Thyroid gland (tissue), 4 donors: ENCODE measurements at regions not wholly inside any gene's neighbourhood (a gene's known extent, or its start where the extent isn't known, plus 50 kb on each side); places are given as distances from the start of the nearest gene placed in this dataset.

ENCODE experiments used
- POLR2A ChIP-seq, 2 donors: fragments of 450-650 bp; IDR thresholded peaks; one replicate each; pipeline ENCODE4 v1.6.1; 2017; ENCODE audit warnings: antibody characterized with exemption in 2 of 2, mild to moderate bottlenecking in 2 of 2, moderate library complexity in 1 of 2
- TF ChIP-seq, protein P1 (sequence below), 6 experiments: fragments of 200-600 bp in 3 of 6; fragments of 450-650 bp in 3 of 6; sonication (generic) in 3 of 6; IDR thresholded peaks; one replicate each; pipeline ENCODE4 v1.5.1; 2016 to 2019; ENCODE audit warnings: antibody characterized with exemption in 6 of 6, mild to moderate bottlenecking in 2 of 6, inconsistent platforms in 1 of 6, moderate library complexity in 1 of 6

DNA sequence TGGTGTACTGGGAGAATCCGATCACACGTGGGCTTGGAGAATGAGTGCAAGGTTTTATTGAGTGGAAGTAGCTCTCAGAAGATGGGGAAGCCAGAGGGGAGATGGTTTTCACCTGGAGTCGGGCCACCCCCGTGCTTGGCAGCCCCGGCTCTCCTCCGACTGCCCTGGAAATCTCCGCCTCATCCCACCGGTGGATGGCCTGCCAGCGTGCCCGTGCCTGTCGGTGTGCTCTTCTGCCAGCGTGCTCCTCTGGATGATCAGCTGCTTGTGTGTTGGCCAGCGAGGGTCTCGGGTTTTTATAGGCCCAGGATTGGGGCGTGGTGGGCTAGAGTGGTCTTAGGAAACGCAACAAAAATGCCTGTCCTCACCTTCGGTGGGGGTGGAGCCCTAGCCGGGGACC lies 368.0 kb downstream of the FAT4 start:
- TF ChIP-seq, protein P1, sequence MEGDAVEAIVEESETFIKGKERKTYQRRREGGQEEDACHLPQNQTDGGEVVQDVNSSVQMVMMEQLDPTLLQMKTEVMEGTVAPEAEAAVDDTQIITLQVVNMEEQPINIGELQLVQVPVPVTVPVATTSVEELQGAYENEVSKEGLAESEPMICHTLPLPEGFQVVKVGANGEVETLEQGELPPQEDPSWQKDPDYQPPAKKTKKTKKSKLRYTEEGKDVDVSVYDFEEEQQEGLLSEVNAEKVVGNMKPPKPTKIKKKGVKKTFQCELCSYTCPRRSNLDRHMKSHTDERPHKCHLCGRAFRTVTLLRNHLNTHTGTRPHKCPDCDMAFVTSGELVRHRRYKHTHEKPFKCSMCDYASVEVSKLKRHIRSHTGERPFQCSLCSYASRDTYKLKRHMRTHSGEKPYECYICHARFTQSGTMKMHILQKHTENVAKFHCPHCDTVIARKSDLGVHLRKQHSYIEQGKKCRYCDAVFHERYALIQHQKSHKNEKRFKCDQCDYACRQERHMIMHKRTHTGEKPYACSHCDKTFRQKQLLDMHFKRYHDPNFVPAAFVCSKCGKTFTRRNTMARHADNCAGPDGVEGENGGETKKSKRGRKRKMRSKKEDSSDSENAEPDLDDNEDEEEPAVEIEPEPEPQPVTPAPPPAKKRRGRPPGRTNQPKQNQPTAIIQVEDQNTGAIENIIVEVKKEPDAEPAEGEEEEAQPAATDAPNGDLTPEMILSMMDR (IDR thresholded peaks at IDR 0.05) = no peak
- no peak for TF ChIP-seq POLR2A (IDR thresholded peaks at IDR 0.05)
